PC-9 (cell line): ENCODE measurements at regions not wholly inside any gene's neighbourhood (a gene's known extent, or its start where the extent isn't known, plus 50 kb on each side); places are given as distances from the start of the nearest gene placed in this dataset.

ENCODE experiments used
- EZH2 ChIP-seq: fragments of 200-600 bp; sonication (generic); IDR thresholded peaks from 2 replicates; pipeline ENCODE4 v1.8.0; 2017; ENCODE audit warnings: antibody characterized with exemption, low read depth
- TF ChIP-seq, protein P1 (sequence below): fragments of 200-600 bp; sonication (generic); conservative IDR thresholded peaks from 2 replicates; pipeline ENCODE4 v1.6.1; 2017; ENCODE audit warnings: mixed run types, antibody characterized with exemption, mild to moderate bottlenecking, moderate library complexity

DNA sequence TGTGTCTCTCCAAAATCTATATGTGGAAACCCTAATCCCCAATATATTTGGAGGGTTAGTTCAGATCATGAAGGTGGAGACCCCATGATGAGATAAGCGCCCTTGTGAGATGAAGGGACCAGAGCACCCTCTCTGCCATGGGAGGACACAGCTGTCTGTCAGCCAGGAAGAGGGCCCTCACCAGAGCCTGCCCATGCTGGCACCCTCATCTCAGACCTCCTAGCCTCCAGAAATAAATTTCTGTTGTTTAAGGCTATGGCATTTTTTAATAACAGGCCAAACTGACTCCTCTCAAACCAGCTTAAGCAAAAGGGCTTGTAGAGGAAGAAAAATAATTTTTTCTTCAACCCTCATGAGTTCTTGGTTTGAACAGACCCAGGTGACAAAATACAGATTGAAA is 79.2 kb upstream of the MAMDC2 start:
- TF ChIP-seq EZH2, result no peak
- TF ChIP-seq, protein P1, sequence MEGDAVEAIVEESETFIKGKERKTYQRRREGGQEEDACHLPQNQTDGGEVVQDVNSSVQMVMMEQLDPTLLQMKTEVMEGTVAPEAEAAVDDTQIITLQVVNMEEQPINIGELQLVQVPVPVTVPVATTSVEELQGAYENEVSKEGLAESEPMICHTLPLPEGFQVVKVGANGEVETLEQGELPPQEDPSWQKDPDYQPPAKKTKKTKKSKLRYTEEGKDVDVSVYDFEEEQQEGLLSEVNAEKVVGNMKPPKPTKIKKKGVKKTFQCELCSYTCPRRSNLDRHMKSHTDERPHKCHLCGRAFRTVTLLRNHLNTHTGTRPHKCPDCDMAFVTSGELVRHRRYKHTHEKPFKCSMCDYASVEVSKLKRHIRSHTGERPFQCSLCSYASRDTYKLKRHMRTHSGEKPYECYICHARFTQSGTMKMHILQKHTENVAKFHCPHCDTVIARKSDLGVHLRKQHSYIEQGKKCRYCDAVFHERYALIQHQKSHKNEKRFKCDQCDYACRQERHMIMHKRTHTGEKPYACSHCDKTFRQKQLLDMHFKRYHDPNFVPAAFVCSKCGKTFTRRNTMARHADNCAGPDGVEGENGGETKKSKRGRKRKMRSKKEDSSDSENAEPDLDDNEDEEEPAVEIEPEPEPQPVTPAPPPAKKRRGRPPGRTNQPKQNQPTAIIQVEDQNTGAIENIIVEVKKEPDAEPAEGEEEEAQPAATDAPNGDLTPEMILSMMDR, result no peak
